ENCODE measurements at regions not wholly inside any gene's neighbourhood (a gene's known extent, or its start where the extent isn't known, plus 50 kb on each side); places are given as distances from the start of the nearest gene placed in this dataset.

DNA sequence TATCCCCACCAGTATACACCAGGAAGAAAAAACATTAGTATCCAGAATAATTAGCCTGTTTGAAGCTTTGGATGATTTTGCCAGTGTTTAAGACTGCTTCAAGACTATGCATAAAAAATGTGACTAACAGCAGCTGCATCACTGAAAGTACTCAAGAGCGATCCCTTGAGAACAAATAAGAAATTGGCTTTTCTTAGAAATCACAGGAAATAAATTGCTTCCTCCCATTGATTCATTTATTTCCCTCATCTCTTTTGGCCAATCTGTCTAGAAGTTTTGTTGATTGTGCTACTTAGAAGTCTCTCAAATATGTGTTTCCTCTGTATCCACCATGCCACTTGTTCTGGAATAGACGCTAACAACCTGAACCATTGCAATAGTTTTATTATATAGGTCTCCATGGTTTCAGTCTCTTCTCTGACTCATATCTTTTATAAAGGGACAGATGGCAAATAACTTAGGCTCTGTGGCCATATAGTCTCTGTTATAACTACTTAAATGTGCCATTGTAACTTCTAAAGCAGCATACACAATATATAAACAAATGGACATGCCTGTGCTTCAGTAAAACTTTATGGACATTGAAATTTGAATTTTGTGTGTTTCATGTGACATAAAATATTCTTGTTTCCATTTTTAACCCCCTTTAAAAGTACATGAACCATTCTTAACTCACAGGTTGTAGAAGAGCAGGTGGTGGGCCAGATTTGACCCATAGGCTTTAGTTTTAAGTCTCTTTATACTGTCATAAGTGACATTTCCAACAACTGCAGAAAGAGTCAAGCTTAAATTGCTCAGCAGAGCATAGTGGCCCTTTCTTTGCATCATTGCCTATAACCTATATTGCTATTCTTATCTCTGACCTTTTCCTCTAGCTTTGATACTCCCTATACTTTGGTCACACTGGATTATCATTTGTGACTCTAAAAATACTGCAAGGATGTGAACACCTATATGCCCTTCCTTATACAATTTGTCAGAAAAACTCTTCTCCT lies 123.9 kb downstream of the MC4R start:
- TF ChIP-seq, protein P1, sequence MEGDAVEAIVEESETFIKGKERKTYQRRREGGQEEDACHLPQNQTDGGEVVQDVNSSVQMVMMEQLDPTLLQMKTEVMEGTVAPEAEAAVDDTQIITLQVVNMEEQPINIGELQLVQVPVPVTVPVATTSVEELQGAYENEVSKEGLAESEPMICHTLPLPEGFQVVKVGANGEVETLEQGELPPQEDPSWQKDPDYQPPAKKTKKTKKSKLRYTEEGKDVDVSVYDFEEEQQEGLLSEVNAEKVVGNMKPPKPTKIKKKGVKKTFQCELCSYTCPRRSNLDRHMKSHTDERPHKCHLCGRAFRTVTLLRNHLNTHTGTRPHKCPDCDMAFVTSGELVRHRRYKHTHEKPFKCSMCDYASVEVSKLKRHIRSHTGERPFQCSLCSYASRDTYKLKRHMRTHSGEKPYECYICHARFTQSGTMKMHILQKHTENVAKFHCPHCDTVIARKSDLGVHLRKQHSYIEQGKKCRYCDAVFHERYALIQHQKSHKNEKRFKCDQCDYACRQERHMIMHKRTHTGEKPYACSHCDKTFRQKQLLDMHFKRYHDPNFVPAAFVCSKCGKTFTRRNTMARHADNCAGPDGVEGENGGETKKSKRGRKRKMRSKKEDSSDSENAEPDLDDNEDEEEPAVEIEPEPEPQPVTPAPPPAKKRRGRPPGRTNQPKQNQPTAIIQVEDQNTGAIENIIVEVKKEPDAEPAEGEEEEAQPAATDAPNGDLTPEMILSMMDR (IDR thresholded peaks at IDR 0.05), result no peak
- TF ChIP-seq POLR2A (IDR thresholded peaks at IDR 0.05), result no peak

All from lower leg skin (tissue), 3 donors.